H7 (cell line): ENCODE measurements at regions not wholly inside any gene's neighbourhood (a gene's known extent, or its start where the extent isn't known, plus 50 kb on each side); places are given as distances from the start of the nearest gene placed in this dataset.

Experiments
- DNase-seq: peaks from one replicate; pipeline ENCODE4 v3.0.0; 2012
- H3K27me3 ChIP-seq: 2 replicates; pipeline ENCODE4 v1.6.0; 2011; ENCODE audit warnings: mild to moderate bottlenecking, low read length; ENCODE audit not compliant: control insufficient read depth, insufficient read depth
- H3K36me3 ChIP-seq: replicated peaks from 2 replicates; pipeline ENCODE4 v1.5.1; 2011; ENCODE audit warnings: low read length; ENCODE audit not compliant: control insufficient read depth, insufficient read depth
- H3K4me3 ChIP-seq: 2 replicates; pipeline ENCODE4 v1.5.1; 2011; ENCODE audit warnings: low read depth, mild to moderate bottlenecking, control low read depth, low read length, moderate library complexity; ENCODE audit not compliant: insufficient read depth

GRCh38 chr14:26738571-26738970 is 140.7 kb upstream of the NOVA1 start:
- no peaks in the 10 kb centered on the region for H3K36me3 ChIP-seq
- H3K27me3 ChIP-seq, result no peaks in the 10 kb centered on the region
- DNase-seq, result no peak
- no peak overlapping the region for H3K4me3 ChIP-seq

GRCh38 chr14:26741711-26742212 is 143.9 kb upstream of the NOVA1 start:
- DNase-seq, result no peak
- no peaks in the 10 kb centered on the region for H3K27me3 ChIP-seq
- no peak overlapping the region for H3K4me3 ChIP-seq
- no peaks in the 10 kb centered on the region for H3K36me3 ChIP-seq

- DNase-seq, result no peak
- Histone ChIP-seq H3K36me3 (no peaks in the 10 kb centered on the region), H3K27me3 (no peaks in the 10 kb centered on the region), H3K4me3 (no peak overlapping the region)
Measured at GRCh38 chr14:26743284-26743683, 145.5 kb upstream of the NOVA1 start.

GRCh38 chr14:26744903-26745302 is 147.1 kb upstream of the NOVA1 start:
- Histone ChIP-seq H3K27me3 (no peaks in the 10 kb centered on the region), H3K4me3 (no peak overlapping the region), H3K36me3 (no peaks in the 10 kb centered on the region)
- DNase-seq, result no peak

DNA sequence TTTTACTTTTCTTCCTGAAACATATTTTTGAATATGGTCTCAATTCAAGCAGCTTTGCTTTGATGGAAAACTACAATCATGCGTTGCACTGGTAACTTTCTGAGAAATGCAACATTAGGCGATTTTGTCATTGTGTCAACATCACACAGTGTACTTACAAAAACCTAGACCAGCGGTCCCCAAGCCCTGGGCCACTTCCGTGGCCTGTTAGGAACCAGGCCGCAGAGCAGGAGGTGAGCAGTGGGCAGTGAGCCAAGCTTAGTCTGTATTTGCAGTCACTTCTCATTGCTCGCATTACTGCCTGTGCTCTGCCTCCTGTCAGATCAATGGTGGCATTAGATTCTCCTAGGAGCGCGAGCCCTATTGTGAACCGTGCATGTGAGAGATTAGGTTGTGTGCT is 163.7 kb upstream of the NOVA1 start:
- no peaks in the 10 kb centered on the region for H3K27me3 ChIP-seq
- H3K4me3 ChIP-seq, result no peak overlapping the region
- no peak for DNase-seq
- H3K36me3 ChIP-seq, result no peaks in the 10 kb centered on the region

- no peaks in the 10 kb centered on the region for H3K27me3 ChIP-seq
- DNase-seq, result no peak
- no peak overlapping the region for H3K4me3 ChIP-seq
- H3K36me3 ChIP-seq, result no peaks in the 10 kb centered on the region
Measured at GRCh38 chr14:26765301-26765700, 167.5 kb upstream of the NOVA1 start.

- no peaks in the 10 kb centered on the region for H3K27me3 ChIP-seq
- DNase-seq, result no peak
- H3K36me3 ChIP-seq, result no peaks in the 10 kb centered on the region
- H3K4me3 ChIP-seq, result no peak overlapping the region
Measured at GRCh38 chr14:26765768-26766520, 168.1 kb upstream of the NOVA1 start.

DNA sequence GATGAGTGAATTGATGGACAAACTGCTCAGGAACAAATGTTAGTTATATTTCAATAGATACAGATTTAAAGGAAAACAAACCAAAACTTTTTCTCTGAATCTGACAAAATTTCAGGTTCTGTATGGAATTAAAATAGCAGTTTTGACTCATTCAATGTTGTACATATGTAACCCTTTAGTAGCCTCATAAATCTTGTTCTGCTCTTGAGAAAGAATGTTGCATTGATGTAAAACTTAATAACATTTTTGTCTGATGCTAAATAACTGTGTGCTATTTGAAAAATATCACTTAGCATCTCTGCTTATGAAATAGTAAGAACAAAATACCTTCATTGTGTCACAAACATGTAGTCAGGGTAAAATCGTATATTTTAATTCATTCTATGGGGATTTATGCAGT is 168.9 kb upstream of the NOVA1 start:
- no peaks in the 10 kb centered on the region for H3K36me3 ChIP-seq
- no peaks in the 10 kb centered on the region for H3K27me3 ChIP-seq
- no peak overlapping the region for H3K4me3 ChIP-seq
- DNase-seq, result no peak

DNA sequence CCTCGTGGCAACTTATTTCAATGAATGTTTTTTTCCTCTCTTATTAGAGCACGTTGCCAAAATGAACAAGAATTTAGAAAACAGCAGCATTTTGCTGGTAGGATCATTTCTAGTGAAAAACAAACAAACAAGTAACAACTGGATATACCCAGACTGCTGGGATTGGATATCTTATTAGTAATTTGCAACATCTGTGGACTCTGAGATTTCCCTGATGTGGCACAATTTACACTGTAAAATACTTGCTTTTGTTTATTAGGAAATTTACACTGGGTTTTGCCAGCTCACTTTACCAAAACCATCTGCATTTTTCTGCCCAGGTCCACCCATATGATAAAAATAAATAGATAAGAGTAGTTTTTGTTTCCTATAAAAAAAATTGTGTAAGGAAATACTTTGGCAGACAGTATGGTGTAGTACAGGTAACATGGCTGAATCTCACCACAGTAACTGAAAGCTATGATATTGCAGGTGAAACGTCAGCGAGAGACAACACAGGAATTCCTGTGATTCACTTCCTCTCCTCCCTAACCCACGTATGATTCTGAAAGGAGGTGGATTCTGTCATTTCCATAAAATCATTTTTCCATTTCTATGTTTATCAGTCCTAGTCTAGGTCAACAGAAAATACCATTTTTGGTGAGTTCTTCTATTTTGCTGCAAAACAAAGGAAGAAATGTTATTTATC is 176.2 kb upstream of the NOVA1 start:
- no peak overlapping the region for H3K4me3 ChIP-seq
- no peak for DNase-seq
- H3K27me3 ChIP-seq, result no peaks in the 10 kb centered on the region
- no peaks in the 10 kb centered on the region for H3K36me3 ChIP-seq

GRCh38 chr14:26775765-26776563 is 178.1 kb upstream of the NOVA1 start:
- Histone ChIP-seq H3K27me3 (no peaks in the 10 kb centered on the region), H3K4me3 (no peak overlapping the region), H3K36me3 (no peaks in the 10 kb centered on the region)
- no peak for DNase-seq

DNA sequence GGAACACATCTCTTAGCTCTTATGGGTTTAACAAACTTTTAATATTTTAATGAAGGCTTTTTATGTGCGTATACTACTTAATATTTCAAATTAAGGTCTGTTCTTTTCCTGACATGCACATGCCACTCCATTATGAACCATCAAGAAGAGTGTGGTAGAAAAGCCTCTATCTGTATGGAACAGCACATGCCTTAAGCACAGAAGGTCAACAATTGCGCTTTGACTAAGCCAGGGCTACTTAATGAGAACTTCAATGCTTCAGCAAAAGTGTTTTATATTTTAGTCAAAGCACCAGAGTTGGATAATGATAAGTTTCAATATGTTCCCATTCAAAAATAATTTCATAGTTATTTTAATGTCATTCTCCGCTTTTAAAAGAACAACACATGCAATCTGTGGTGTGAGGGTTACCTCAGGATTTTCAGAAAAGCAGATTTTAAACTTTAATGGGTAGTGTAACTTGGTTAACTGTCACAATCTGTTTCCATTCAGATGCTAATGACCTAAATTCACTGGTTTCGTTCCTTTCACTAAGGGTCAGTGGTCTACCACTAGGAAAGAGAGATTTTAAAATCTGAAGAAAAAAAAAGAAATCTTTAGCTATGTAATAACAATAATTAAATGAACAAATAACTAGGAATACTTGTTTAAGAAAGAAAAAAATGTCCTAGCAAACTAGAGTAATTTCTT is 193.4 kb upstream of the NOVA1 start:
- H3K36me3 ChIP-seq, result no peaks in the 10 kb centered on the region
- no peak overlapping the region for H3K4me3 ChIP-seq
- no peaks in the 10 kb centered on the region for H3K27me3 ChIP-seq
- no peak for DNase-seq

- Histone ChIP-seq H3K27me3 (no peaks in the 10 kb centered on the region), H3K4me3 (no peak overlapping the region), H3K36me3 (no peaks in the 10 kb centered on the region)
- DNase-seq, result no peak
Measured at GRCh38 chr14:26794731-26795130, 196.9 kb upstream of the NOVA1 start.

DNA sequence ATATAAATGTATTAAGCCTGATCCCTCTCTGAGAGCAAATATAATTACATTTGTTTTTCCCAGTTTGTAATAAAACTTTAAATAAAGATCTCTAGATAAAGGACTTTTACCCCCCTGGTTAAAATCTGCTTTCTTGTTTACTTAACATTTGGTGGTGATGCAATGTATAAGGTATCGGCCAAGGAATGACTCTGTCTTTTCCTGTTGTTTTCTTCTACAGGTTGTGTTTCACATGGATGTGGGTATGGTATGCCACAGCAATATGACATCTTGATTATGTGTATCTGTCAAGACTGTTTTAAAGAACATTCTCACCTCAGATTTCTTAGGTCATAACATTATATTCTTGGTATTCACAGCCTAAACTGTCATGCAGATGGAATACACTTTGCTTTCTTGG is 210.6 kb upstream of the NOVA1 start:
- Histone ChIP-seq H3K36me3 (no peaks in the 10 kb centered on the region), H3K27me3 (no peaks in the 10 kb centered on the region), H3K4me3 (no peak overlapping the region)
- no peak for DNase-seq

GRCh38 chr14:26810631-26811030 is 212.8 kb upstream of the NOVA1 start:
- DNase-seq, result no peak
- no peaks in the 10 kb centered on the region for H3K27me3 ChIP-seq
- H3K4me3 ChIP-seq, result no peak overlapping the region
- H3K36me3 ChIP-seq, result no peaks in the 10 kb centered on the region
